Colonic mucosa (tissue), 4 donors: ENCODE measurements at regions not wholly inside any gene's neighbourhood (a gene's known extent, or its start where the extent isn't known, plus 50 kb on each side); places are given as distances from the start of the nearest gene placed in this dataset.

Experiments
- DNase-seq: peaks from one replicate; pipeline ENCODE4 v3.0.0-alpha.2; 2020
- H3K27ac ChIP-seq: fragments of 200-600 bp; one replicate; pipeline ENCODE4 v1.8.0; 2021
- H3K27me3 ChIP-seq: fragments of 200-600 bp; one replicate; pipeline ENCODE4 v1.8.0; 2021
- H3K36me3 ChIP-seq: fragments of 200-600 bp; one replicate; pipeline ENCODE4 v1.8.0; 2021
- H3K4me1 ChIP-seq: fragments of 200-600 bp; one replicate; pipeline ENCODE4 v1.8.0; 2021; ENCODE audit warnings: mild to moderate bottlenecking
- H3K4me3 ChIP-seq: fragments of 200-600 bp; one replicate; pipeline ENCODE4 v1.8.0; 2021
- H3K9ac ChIP-seq, 2 donors: one replicate each; pipeline ENCODE4 v1.7.0; 2013; ENCODE audit warnings: control low read depth in 2 of 2, low read depth in 2 of 2, low read length in 2 of 2
- H3K9me3 ChIP-seq: fragments of 200-600 bp; one replicate; pipeline ENCODE4 v1.8.0; 2021
- intact Hi-C: fragments of 100-400 bp; cut with DNase I; formaldehyde crosslinking; loops from one replicate; pipeline ENCODE4 v1.14.1; 2022
- TF ChIP-seq, protein P1 (sequence below): fragments of 200-600 bp; IDR thresholded peaks from one replicate; pipeline ENCODE4 v1.8.0; 2022; ENCODE audit warnings: antibody characterized with exemption, mild to moderate bottlenecking
- donor health status: healthy.
- donor health status: DM: no; HTN: no; CAD: no.
- donor health status: DM: no; HTN: no; CAD: no.

DNA sequence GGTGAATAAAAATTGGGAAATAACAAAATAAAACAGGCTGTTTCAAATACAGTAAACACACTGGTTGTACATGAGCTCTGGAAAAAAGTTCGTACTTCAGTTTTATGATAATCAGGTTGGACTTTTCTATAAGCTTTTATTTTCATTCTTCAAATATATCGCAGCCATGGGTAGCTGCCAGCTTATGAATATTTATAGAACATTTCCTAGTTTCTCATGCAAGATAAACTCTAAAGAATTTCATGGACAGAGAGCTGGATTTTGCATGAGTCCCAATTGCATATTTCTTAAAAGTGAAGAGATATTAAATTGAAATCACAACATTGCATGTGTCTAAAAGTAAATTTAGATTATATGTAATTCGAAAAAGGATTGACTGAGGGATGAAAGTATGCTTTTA, 827.6 kb downstream of the SLC6A15 start:
- Histone ChIP-seq H3K4me1 (no peaks in the 10 kb centered on the region), H3K27ac (no peak overlapping the region), H3K4me3 (no peak overlapping the region), H3K27me3 (no peaks in the 10 kb centered on the region), H3K9me3 (no peaks in the 10 kb centered on the region), H3K9ac (no peak overlapping the region), H3K36me3 (no peaks in the 10 kb centered on the region)
- intact Hi-C loops = no loop called here
- DNase-seq = no peak
- TF ChIP-seq, protein P1, sequence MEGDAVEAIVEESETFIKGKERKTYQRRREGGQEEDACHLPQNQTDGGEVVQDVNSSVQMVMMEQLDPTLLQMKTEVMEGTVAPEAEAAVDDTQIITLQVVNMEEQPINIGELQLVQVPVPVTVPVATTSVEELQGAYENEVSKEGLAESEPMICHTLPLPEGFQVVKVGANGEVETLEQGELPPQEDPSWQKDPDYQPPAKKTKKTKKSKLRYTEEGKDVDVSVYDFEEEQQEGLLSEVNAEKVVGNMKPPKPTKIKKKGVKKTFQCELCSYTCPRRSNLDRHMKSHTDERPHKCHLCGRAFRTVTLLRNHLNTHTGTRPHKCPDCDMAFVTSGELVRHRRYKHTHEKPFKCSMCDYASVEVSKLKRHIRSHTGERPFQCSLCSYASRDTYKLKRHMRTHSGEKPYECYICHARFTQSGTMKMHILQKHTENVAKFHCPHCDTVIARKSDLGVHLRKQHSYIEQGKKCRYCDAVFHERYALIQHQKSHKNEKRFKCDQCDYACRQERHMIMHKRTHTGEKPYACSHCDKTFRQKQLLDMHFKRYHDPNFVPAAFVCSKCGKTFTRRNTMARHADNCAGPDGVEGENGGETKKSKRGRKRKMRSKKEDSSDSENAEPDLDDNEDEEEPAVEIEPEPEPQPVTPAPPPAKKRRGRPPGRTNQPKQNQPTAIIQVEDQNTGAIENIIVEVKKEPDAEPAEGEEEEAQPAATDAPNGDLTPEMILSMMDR = no peak

GRCh38 chr12:84079626-84080025, 833.0 kb downstream of the SLC6A15 start:
- no peaks in the 10 kb centered on the region for H3K4me1 ChIP-seq

GRCh38 chr12:84077679-84078078, 834.9 kb downstream of the SLC6A15 start:
- intact Hi-C loops = no loop called here
- no peak for DNase-seq
- Histone ChIP-seq H3K4me1 (no peaks in the 10 kb centered on the region), H3K9me3 (no peaks in the 10 kb centered on the region), H3K27ac (no peak overlapping the region), H3K36me3 (no peaks in the 10 kb centered on the region), H3K9ac (no peak overlapping the region), H3K27me3 (no peaks in the 10 kb centered on the region), H3K4me3 (no peak overlapping the region)
- TF ChIP-seq, protein P1 = no peak

More at GRCh38 chr12:84079626-84080025, 833.0 kb downstream of the SLC6A15 start:
- Histone ChIP-seq H3K36me3 (no peaks in the 10 kb centered on the region), H3K27me3 (no peaks in the 10 kb centered on the region), H3K9me3 (no peaks in the 10 kb centered on the region), H3K27ac (no peak overlapping the region), H3K9ac (no peak overlapping the region), H3K4me3 (no peak overlapping the region)
- intact Hi-C loops = no loop called here
- TF ChIP-seq, protein P1 = no peak
- DNase-seq = no peak

- Histone ChIP-seq H3K36me3 (no peaks in the 10 kb centered on the region), H3K27ac (no peak overlapping the region), H3K9ac (no peak overlapping the region), H3K27me3 (no peaks in the 10 kb centered on the region), H3K4me3 (no peak overlapping the region), H3K4me1 (no peaks in the 10 kb centered on the region), H3K9me3 (no peaks in the 10 kb centered on the region)
- no peak for DNase-seq
- intact Hi-C loops = no loop called here
- TF ChIP-seq, protein P1 = no peak
Measured at GRCh38 chr12:84075991-84076390, 836.6 kb downstream of the SLC6A15 start.

- no peak overlapping the region for H3K4me3 ChIP-seq
- no peak overlapping the region for H3K9ac ChIP-seq
- intact Hi-C loops = no loop called here
- TF ChIP-seq, protein P1 = no peak
- no peaks in the 10 kb centered on the region for H3K27me3 ChIP-seq
- no peaks in the 10 kb centered on the region for H3K9me3 ChIP-seq
- H3K36me3 ChIP-seq = no peaks in the 10 kb centered on the region
- no peak for DNase-seq
- H3K27ac ChIP-seq = no peak overlapping the region
- H3K4me1 ChIP-seq = no peaks in the 10 kb centered on the region
Measured at GRCh38 chr12:84073401-84073800, 839.2 kb downstream of the SLC6A15 start.

DNA sequence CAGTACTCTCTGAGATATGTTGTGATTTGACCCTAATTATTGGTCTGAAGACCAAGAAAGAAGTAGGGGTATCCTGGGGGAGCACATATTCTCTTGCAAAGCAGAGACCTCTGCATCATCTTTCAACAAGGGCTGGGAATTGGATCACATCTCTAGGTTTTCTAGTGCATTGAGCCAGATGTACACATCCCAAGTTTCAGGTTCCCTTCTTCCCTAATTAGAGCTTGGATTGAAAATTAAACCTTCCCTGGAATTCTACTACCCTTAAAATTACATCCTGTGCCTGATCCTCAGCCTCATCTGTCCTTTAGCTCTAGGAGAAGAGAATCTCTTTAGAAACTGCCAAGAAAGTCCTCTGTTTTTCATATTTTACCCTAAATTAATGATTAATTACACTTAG, 839.6 kb downstream of the SLC6A15 start:
- H3K36me3 ChIP-seq = no peaks in the 10 kb centered on the region
- H3K27ac ChIP-seq = no peak overlapping the region
- H3K9ac ChIP-seq = no peak overlapping the region
- H3K4me3 ChIP-seq = no peak overlapping the region
- H3K4me1 ChIP-seq = no peaks in the 10 kb centered on the region
- H3K9me3 ChIP-seq = no peaks in the 10 kb centered on the region
- TF ChIP-seq, protein P1 = no peak
- H3K27me3 ChIP-seq = no peaks in the 10 kb centered on the region
- intact Hi-C loops = no loop called here
- DNase-seq = no peak
